Stimulated activated CD4-positive, alpha-beta T cell treated with anti-CD3 and anti-CD28 coated beads, Interleukin-12 subunit alpha, Interleukin-12 subunit beta, amount 100 ng/mL, for 24 hours (primary cell): ENCODE measurements at regions not wholly inside any gene's neighbourhood (a gene's known extent, or its start where the extent isn't known, plus 50 kb on each side); places are given as distances from the start of the nearest gene placed in this dataset.
"Not testable (repeated sequence)": the region's sequence is repeated elsewhere in the genome, so short reads cannot be mapped to it uniquely, and the experiment has no call there.

Source experiments
- DNase-seq, 2 experiments: peaks; one replicate each; pipeline ENCODE4 v3.0.0-alpha.2; 2020; ENCODE audit warnings: low read depth in 2 of 2

- no peak for DNase-seq
Observed at GRCh38 chr5:124796495-124796894, 50.1 kb upstream of the ZNF608 start.

GRCh38 chr5:124797665-124798087 is 51.2 kb upstream of the ZNF608 start:
- DNase-seq, result no peak

GRCh38 chr5:124798890-124799289 is 52.5 kb upstream of the ZNF608 start:
- no peak for DNase-seq

- DNase-seq, result no peak
Observed at GRCh38 chr5:124801551-124801950, 55.1 kb upstream of the ZNF608 start.

- no peak for DNase-seq
Observed at GRCh38 chr5:124803617-124804323, 57.3 kb upstream of the ZNF608 start.

- DNase-seq, result no peak
Observed at GRCh38 chr5:124806026-124806372, 59.6 kb upstream of the ZNF608 start.

- no peak for DNase-seq
Observed at GRCh38 chr5:124806373-124807077, 60.1 kb upstream of the ZNF608 start.

- DNase-seq, result no peak
Observed at GRCh38 chr5:124808842-124809268, 62.4 kb upstream of the ZNF608 start.

- no peak for DNase-seq
Observed at GRCh38 chr5:124810396-124811006, 64.1 kb upstream of the ZNF608 start.

GRCh38 chr5:124812771-124813358 is 66.4 kb upstream of the ZNF608 start:
- no peak for DNase-seq

GRCh38 chr5:124816381-124816780 is 69.9 kb upstream of the ZNF608 start:
- no peak for DNase-seq

- DNase-seq, result no peak
Observed at GRCh38 chr5:124819201-124819600, 72.8 kb upstream of the ZNF608 start.

- no peak for DNase-seq
Observed at GRCh38 chr5:124822647-124823046, 76.2 kb upstream of the ZNF608 start.

GRCh38 chr5:124823380-124823779 is 76.9 kb upstream of the ZNF608 start:
- DNase-seq, result no peak

GRCh38 chr5:124824637-124825158 is 78.3 kb upstream of the ZNF608 start:
- DNase-seq, result no peak

GRCh38 chr5:124825250-124825982 is 79.0 kb upstream of the ZNF608 start:
- DNase-seq, result no peak

- DNase-seq, result no peak
Observed at GRCh38 chr5:124825983-124826337, 79.5 kb upstream of the ZNF608 start.

GRCh38 chr5:124828731-124829234 is 82.3 kb upstream of the ZNF608 start:
- no peak for DNase-seq

- no peak for DNase-seq
Observed at GRCh38 chr5:124831687-124832240, 85.3 kb upstream of the ZNF608 start.

GRCh38 chr5:124832510-124832909 is 86.1 kb upstream of the ZNF608 start:
- no peak for DNase-seq

GRCh38 chr5:124836314-124836713 is 89.9 kb upstream of the ZNF608 start:
- DNase-seq, result not testable (repeated sequence)
